ENCODE measurements at regions not wholly inside any gene's neighbourhood (a gene's known extent, or its start where the extent isn't known, plus 50 kb on each side); places are given as distances from the start of the nearest gene placed in this dataset.
"Not testable (repeated sequence)": the region's sequence is repeated elsewhere in the genome, so short reads cannot be mapped to it uniquely, and the experiment has no call there.

GRCh38 chr6:157727629-157728182, 95.3 kb upstream of the SNX9 start:
- no peak for DNase-seq (ENCODE audit: extremely low spot score, insufficient read length, low read depth)
- FAIRE-seq, result no peak

- DNase-seq (ENCODE audit: extremely low spot score, insufficient read length, low read depth), result no peak
- FAIRE-seq, result no peak
These were observed 94.7 kb upstream of the SNX9 start for GRCh38 chr6:157728183-157728881.

- FAIRE-seq (no peak), DNase-seq (ENCODE audit: extremely low spot score, insufficient read length, low read depth) (no peak)
These were observed 91.8 kb upstream of the SNX9 start for GRCh38 chr6:157731221-157731620.

DNA sequence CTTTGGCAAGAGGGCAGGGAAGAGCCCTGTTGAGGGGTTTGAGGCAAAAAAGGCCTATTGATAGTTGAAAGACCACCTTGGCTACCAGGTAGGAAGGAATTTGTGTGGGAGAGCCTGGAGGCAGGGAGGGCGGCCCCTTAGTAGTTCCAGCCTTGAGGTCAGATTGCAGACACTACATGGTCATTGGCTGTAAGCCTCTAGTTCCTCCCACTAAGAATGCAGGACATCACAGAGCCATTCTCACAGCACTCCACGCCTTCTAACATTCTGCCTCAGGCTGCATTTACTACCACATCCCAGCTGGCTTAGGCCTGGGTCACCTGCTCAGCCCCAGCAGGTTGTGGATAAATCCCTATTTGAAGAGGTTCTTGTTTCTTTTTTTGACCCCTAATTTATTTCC, 91.0 kb upstream of the SNX9 start:
- DNase-seq (ENCODE audit: extremely low spot score, insufficient read length, low read depth), result no peak
- no peak for FAIRE-seq

- FAIRE-seq (no peak), DNase-seq (ENCODE audit: extremely low spot score, insufficient read length, low read depth) (no peak)
These were observed 90.5 kb upstream of the SNX9 start for GRCh38 chr6:157732416-157733161.

- FAIRE-seq; DNase-seq (ENCODE audit: extremely low spot score, insufficient read length, low read depth): not testable (repeated sequence)
These were observed 86.5 kb upstream of the SNX9 start for GRCh38 chr6:157736555-157736954.

DNA sequence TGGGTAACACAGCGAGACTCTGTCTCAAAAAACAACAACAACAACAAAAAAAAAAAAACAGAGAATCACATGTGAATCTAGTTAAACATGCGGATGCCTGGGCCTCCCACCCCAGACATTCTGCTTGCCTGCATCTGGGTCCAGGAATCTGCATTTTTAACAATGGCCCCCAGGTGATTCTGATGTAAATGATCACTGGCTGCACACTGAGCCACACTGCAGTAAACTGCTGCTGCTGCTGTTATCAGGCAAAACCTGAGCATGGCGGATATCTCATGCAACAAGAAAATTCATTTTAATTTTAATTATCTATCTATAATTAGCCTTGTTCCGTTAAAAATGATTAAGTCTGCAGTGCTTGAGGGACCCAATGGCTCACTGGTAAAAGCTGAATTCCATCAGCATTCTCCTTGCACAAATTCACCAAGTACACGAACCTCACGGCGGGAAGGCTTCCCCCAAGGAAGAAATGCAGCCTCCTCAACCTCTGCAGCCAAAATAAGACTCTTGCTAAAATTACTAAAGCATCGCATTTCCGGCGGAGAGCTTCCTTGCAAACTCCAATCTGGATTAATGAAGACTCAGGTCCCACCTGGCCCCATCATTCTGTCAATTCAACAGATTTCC, 81.6 kb upstream of the SNX9 start:
- DNase-seq (ENCODE audit: extremely low spot score, insufficient read length, low read depth) (no peak), FAIRE-seq (no peak)

- FAIRE-seq (no peak), DNase-seq (ENCODE audit: extremely low spot score, insufficient read length, low read depth) (no peak)
These were observed 81.0 kb upstream of the SNX9 start for GRCh38 chr6:157741948-157742556.

GRCh38 chr6:157744102-157744601, 78.9 kb upstream of the SNX9 start:
- DNase-seq (ENCODE audit: extremely low spot score, insufficient read length, low read depth) (no peak), FAIRE-seq (no peak)

GRCh38 chr6:157746897-157747296, 76.1 kb upstream of the SNX9 start:
- FAIRE-seq (no peak), DNase-seq (ENCODE audit: extremely low spot score, insufficient read length, low read depth) (no peak)

GRCh38 chr6:157747370-157747769, 75.7 kb upstream of the SNX9 start:
- no peak for FAIRE-seq
- DNase-seq (ENCODE audit: extremely low spot score, insufficient read length, low read depth), result no peak

- FAIRE-seq, result no peak
These were observed 74.0 kb upstream of the SNX9 start for GRCh38 chr6:157748839-157749571.

GRCh38 chr6:157750973-157751372, 72.1 kb upstream of the SNX9 start:
- DNase-seq (ENCODE audit: extremely low spot score, insufficient read length, low read depth); FAIRE-seq: not testable (repeated sequence)

More at GRCh38 chr6:157748839-157749571, 74.0 kb upstream of the SNX9 start:
- DNase-seq (ENCODE audit: extremely low spot score, insufficient read length, low read depth), result no peak

DNA sequence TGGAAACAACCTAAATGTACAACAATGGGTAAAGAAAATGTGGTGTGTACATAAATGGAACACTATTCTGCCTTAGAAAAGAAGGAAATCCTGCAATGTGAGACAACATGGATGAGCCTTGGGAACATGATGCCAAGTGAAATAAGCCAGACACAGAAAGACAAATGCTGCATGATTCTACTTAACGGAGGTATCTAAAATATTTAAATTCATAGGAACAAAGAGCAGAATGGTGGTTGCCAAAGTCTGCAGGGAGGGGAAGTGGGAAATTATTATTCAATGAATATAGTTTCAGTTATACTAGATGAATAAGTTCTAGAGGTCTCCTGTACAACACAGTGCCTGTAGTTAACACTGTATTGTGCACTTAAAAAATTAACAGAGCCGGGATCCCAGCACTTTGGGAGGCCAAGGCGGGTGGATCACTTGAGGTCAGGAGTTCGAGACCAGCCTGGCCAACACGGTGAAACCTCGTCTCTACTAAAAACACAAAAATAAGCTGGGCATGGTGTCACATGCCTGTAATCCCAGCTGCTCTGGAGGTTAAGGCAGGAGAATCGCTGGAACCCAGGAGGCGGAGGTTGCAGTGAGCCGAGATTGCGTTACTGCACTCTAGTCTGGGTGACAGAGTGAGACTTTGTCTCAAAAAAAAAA, 71.4 kb upstream of the SNX9 start:
- DNase-seq (ENCODE audit: extremely low spot score, insufficient read length, low read depth) (no peak), FAIRE-seq (no peak)

DNA sequence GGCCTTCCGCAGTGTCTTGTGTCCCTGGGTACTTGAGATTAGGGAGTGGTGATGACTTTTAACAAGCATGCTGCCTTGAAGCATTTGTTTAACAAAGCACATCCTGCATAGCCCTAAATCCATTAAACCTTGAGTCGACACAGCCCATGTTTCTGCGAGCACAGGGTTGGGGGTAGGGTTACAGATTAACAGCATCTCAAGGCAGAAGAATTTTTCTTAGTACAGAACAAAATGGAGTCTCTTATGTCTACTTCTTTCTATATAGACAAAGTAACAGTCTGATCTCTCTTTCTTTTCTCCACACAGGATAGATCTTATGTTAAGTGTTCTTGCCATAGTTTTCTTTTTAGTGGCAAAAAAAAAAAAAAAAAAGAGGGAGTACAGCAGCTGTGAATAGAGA, 70.2 kb upstream of the SNX9 start:
- FAIRE-seq, result not testable (repeated sequence)

GRCh38 chr6:157753291-157753690, 69.8 kb upstream of the SNX9 start:
- FAIRE-seq, result no peak
- no peak for DNase-seq (ENCODE audit: extremely low spot score, insufficient read length, low read depth)

More for the DNA sequence above, 70.2 kb upstream of the SNX9 start:
- DNase-seq (ENCODE audit: extremely low spot score, insufficient read length, low read depth), result not testable (repeated sequence)

DNA sequence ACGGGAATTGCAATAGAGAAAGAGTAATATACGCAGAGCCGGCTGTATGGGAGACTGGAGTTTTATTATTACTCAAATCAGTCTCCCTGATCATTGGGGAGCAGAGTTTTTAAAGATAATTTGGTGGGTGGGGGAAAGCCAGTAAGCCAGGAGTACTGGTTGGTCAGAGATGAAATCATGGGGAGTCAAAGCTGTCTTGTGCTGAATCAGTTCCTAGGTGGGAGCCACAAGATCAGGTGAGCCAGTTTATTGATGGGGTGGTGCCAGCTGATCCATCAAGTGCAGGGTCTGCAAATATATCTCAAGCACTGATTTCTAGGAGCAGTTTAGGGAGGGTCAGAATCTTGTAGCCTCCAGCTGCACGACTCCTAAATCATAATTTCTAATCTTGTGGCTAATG, 69.2 kb upstream of the SNX9 start:
- FAIRE-seq; DNase-seq (ENCODE audit: extremely low spot score, insufficient read length, low read depth): not testable (repeated sequence)

GRCh38 chr6:157754351-157754750, 68.7 kb upstream of the SNX9 start:
- FAIRE-seq (no peak), DNase-seq (ENCODE audit: extremely low spot score, insufficient read length, low read depth) (no peak)

Data from GM18507 (cell line).